PFSK-1 (cell line): ENCODE measurements at regions not wholly inside any gene's neighbourhood (a gene's known extent, or its start where the extent isn't known, plus 50 kb on each side); places are given as distances from the start of the nearest gene placed in this dataset.

ENCODE experiments used
- FOXP2 ChIP-seq: optimal IDR thresholded peaks from 2 replicates; pipeline ENCODE3; 2011; ENCODE audit warnings: borderline replicate concordance, control low read depth, inconsistent platforms; ENCODE audit not compliant: insufficient read depth; ENCODE audit errors: extremely low read length, extremely low read depth
- POLR2AphosphoS5 ChIP-seq: IDR thresholded peaks from 2 replicates; pipeline ENCODE4 v1.6.1; 2012; ENCODE audit warnings: low read depth, mild to moderate bottlenecking, control low read depth, low read length, moderate library complexity
- REST ChIP-seq, 2 experiments: IDR thresholded peaks; 2 replicates each; pipeline versions ENCODE4 v1.6.1 to v1.8.0; 2011 to 2012; ENCODE audit warnings: low read depth in 2 of 2, low read length in 2 of 2, control low read depth in 1 of 2, inconsistent platforms in 1 of 2, mild to moderate bottlenecking in 1 of 2, moderate library complexity in 1 of 2; ENCODE audit not compliant: insufficient read depth in 1 of 2
- SIN3A ChIP-seq: IDR thresholded peaks from 2 replicates; pipeline ENCODE4 v1.6.1; 2012; ENCODE audit warnings: mild to moderate bottlenecking, low read length, moderate library complexity, borderline replicate concordance; ENCODE audit not compliant: insufficient read depth
- TAF1 ChIP-seq: IDR thresholded peaks from 2 replicates; pipeline ENCODE4 v1.6.1; 2012; ENCODE audit warnings: low read length, control low read depth, borderline replicate concordance; ENCODE audit not compliant: insufficient read depth

DNA sequence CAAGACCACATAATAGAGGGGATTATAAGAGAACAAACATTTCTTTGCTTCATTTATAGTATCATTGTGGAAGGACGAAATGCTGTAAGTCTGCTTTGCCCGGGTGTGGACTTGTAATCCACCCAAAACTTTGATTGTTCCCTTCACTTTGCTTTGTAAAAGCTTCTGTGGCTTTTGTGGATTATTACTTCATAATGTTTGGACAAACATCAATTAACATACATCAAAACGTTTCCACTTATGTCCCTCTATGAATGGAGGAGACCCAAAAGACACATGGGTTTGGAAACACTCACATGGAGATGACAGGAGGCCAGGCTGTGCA is 415.4 kb downstream of the SPRY1 start:
- TF ChIP-seq TAF1 (no peak), POLR2AphosphoS5 (no peak), FOXP2 (no peak), REST (IDR thresholded peaks at IDR 0.05; ENCODE audit: insufficient read depth in 1 of 2, low read depth in 2 of 2, low read length in 2 of 2) (no peak), SIN3A (no peak)

DNA sequence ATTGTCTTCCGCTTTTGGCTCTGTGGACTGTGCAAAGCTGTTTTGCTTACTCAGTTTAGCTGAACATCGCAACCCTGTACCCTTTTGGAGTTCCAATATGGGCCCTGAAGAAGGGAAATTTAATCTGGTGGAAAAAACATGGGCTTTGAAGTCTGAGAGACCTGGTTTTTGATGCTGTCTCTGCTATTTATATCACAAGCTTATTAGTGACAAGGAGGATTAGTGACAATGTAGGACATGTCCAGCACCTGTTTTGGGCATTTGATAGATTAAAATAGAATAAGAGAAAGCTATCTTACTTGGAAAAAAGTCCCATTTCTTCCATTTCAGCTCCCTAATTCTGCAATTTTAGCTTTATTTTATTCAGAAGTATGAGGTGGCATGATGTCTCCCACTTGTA is 417.3 kb downstream of the SPRY1 start:
- no peak for TF ChIP-seq REST (IDR thresholded peaks at IDR 0.05; ENCODE audit: insufficient read depth in 1 of 2, low read depth in 2 of 2, low read length in 2 of 2)
- TF ChIP-seq SIN3A, result no peak
- no peak for TF ChIP-seq TAF1
- TF ChIP-seq FOXP2, result no peak
- TF ChIP-seq POLR2AphosphoS5, result no peak

- TF ChIP-seq TAF1 (no peak), POLR2AphosphoS5 (no peak), SIN3A (no peak), FOXP2 (no peak), REST (IDR thresholded peaks at IDR 0.05; ENCODE audit: insufficient read depth in 1 of 2, low read depth in 2 of 2, low read length in 2 of 2) (no peak)
These were observed 419.9 kb downstream of the SPRY1 start for GRCh38 chr4:123816462-123816861.

- TF ChIP-seq REST (IDR thresholded peaks at IDR 0.05; ENCODE audit: insufficient read depth in 1 of 2, low read depth in 2 of 2, low read length in 2 of 2), result no peak
- TF ChIP-seq FOXP2, result no peak
- TF ChIP-seq SIN3A, result no peak
- no peak for TF ChIP-seq TAF1
- TF ChIP-seq POLR2AphosphoS5, result no peak
These were observed 420.6 kb downstream of the SPRY1 start for GRCh38 chr4:123817025-123817688.

GRCh38 chr4:123819362-123820035 is 422.9 kb downstream of the SPRY1 start:
- TF ChIP-seq POLR2AphosphoS5, result no peak
- no peak for TF ChIP-seq SIN3A
- no peak for TF ChIP-seq TAF1
- TF ChIP-seq REST (IDR thresholded peaks at IDR 0.05; ENCODE audit: insufficient read depth in 1 of 2, low read depth in 2 of 2, low read length in 2 of 2), result no peak
- no peak for TF ChIP-seq FOXP2
